GM13977 (cell line): ENCODE measurements at regions not wholly inside any gene's neighbourhood (a gene's known extent, or its start where the extent isn't known, plus 50 kb on each side); places are given as distances from the start of the nearest gene placed in this dataset.
"Not testable (repeated sequence)": the region's sequence is repeated elsewhere in the genome, so short reads cannot be mapped to it uniquely, and the experiment has no call there.

Source experiments
- DNase-seq: peaks from one replicate; pipeline ENCODE4 v3.0.0; 2012; ENCODE audit warnings: low spot score
- in situ Hi-C: fragments of 300-500 bp; cut with MboI; formaldehyde crosslinking; loops from one replicate; pipeline ENCODE4 v1.12.0; 2022; ENCODE audit warnings: low sequenced_read_pairs, low pct_unique_long_range_greater_than_20kb, mixed read lengths, inconsistent platforms; ENCODE audit not compliant: unreplicated experiment
- TF ChIP-seq, protein P1 (sequence below): IDR thresholded peaks from 2 replicates; pipeline ENCODE4 v1.5.1; 2012; ENCODE audit warnings: mild to moderate bottlenecking, control low read depth; ENCODE audit not compliant: insufficient read depth; ENCODE audit errors: extremely low read depth, missing control alignments

GRCh38 chr4:66555301-66555700 lies 885.0 kb upstream of the EPHA5 start:
- DNase-seq, result no peak

DNA sequence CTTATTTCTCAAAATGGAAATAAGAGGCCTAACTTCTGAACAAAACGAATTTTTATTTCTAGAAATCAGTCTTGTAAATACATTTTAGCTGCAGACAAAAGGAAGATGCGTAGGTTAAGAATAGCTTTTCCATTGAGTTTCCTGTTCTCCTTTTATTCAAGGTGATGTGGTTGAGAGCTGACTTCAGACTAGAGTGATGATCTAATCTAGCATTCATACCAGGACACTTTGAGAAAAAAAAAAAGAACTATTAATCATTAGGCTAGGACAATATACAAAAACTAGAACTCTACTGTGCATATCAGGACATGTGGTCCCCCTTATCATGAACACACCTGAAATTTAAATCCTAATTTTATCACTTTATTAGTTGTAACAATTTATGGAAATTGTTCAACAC lies 884.5 kb upstream of the EPHA5 start:
- DNase-seq, result no peak
- in situ Hi-C loops, result no loop called here
- TF ChIP-seq, protein P1, sequence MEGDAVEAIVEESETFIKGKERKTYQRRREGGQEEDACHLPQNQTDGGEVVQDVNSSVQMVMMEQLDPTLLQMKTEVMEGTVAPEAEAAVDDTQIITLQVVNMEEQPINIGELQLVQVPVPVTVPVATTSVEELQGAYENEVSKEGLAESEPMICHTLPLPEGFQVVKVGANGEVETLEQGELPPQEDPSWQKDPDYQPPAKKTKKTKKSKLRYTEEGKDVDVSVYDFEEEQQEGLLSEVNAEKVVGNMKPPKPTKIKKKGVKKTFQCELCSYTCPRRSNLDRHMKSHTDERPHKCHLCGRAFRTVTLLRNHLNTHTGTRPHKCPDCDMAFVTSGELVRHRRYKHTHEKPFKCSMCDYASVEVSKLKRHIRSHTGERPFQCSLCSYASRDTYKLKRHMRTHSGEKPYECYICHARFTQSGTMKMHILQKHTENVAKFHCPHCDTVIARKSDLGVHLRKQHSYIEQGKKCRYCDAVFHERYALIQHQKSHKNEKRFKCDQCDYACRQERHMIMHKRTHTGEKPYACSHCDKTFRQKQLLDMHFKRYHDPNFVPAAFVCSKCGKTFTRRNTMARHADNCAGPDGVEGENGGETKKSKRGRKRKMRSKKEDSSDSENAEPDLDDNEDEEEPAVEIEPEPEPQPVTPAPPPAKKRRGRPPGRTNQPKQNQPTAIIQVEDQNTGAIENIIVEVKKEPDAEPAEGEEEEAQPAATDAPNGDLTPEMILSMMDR, result no peak

More at GRCh38 chr4:66555301-66555700, 885.0 kb upstream of the EPHA5 start:
- in situ Hi-C loops, result no loop called here
- TF ChIP-seq, protein P1, result no peak

DNA sequence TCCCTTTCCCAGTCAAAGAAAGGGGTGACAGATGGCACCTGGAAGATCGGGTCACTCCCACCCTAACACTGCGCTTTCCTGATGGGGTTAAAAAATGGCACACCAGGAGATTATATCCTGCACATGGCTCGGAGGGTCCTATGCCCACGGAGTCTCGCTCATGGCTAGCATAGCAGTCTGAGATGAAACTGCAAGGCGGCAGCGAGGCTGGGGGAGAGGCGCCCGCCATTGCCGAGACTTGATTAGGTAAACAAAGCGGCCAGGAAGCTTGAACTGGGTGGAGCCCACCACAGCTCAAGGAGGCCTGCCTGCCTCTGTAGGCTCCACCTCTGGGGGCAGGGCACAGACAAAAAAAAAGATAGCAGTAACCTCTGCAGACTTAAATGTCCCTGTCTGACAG lies 875.0 kb upstream of the EPHA5 start:
- DNase-seq, in situ Hi-C loops: not testable (repeated sequence)

DNA sequence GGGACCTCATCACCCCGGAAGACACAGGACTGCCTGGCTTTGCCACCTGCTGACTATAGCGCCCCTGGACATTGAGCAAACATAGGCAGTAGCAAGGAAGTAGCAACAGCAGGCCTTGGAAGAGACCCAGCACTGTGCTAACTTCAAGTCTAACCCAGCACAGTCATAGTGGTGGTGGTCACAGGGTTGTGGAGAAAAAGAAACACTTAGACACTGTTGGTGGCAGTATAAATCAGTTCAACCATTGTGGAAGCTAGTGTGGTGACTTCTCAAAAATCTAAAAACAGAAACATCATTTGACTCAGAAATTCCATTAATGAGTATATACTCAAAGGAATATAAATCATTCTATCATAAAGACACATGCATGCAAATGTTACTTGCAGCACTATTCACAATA lies 874.0 kb upstream of the EPHA5 start:
- TF ChIP-seq, protein P1, result no peak
- in situ Hi-C loops, result no loop called here
- DNase-seq, result no peak

DNA sequence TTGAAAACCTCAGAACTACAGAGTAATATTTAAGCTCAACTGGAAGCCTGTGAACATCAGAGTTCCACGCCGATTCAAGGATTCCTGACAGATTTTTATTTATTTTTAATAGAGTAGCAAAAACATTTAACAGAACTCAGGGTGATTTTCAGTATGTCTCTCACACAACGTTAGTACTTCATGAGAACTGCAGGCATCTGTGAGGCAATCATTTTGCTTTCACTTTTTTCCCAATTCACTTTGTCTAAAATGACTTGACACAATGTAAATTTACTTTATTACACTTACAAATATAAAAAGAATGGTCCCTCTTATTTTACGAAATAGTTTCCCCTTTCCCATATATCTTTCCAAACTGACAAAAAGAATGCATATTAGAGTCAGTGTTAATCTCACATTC lies 869.5 kb upstream of the EPHA5 start:
- DNase-seq, result no peak
- TF ChIP-seq, protein P1, result no peak

DNA sequence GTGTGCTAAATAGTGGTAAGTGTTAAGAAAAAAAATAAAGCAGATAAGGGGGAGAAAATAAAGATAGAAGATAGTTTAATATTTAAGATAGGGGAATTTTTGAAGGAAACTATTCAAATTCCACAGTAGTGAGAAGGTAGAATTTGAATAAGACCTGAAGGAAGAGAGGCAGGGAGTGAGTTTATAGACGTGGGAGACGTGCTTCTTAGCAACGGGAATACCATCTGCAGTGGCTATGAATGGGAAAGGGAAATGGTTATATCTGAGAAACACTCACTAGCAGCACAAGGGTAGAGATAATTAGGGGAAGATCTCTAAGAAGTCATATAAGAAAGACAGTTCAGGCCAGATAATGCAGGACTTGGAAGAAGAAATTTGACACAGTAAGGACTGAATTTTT lies 854.5 kb upstream of the EPHA5 start:
- in situ Hi-C loops, result no loop called here
- TF ChIP-seq, protein P1, result no peak
- DNase-seq, result no peak

More for the DNA sequence above, 869.5 kb upstream of the EPHA5 start:
- in situ Hi-C loops, result no loop called here

DNA sequence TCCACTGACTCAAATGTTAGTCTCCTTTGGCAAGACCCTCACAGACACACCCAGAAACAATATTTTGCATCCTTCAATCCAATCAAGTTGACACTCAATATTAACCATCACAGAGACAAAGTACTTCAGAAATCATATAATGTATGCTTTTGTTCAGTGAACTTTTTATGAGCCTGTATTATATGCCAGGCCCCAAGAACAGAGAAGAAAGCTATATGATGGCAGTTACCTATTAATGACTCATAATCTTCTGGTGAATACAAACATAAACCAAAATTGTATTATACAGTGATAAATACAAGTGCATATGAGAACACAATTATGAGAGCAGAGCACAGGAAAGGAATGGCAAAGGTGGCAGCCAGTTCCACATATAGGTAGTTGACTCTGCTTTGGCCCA lies 852.0 kb upstream of the EPHA5 start:
- no peak for DNase-seq
- TF ChIP-seq, protein P1, result no peak
- in situ Hi-C loops, result no loop called here
